Liver (tissue), 8 donors: ENCODE measurements at regions not wholly inside any gene's neighbourhood (a gene's known extent, or its start where the extent isn't known, plus 50 kb on each side); places are given as distances from the start of the nearest gene placed in this dataset.

ENCODE experiments used
- DNase-seq: peaks from one replicate; pipeline ENCODE4 v3.0.0-alpha.2; 2017; ENCODE audit warnings: low spot score
- H3K27ac ChIP-seq, 2 donors: one replicate each; pipeline ENCODE4 v1.7.0; 2013; ENCODE audit warnings: inconsistent platforms in 2 of 2, low read length in 2 of 2, control low read depth in 1 of 2, low read depth in 1 of 2, mild to moderate bottlenecking in 1 of 2
- H3K27me3 ChIP-seq, 4 donors: one replicate each; pipeline versions ENCODE4 v1.6.1 to v1.7.0; 2013; ENCODE audit warnings: low read length in 3 of 4, inconsistent platforms in 1 of 4, mild to moderate bottlenecking in 1 of 4, moderate library complexity in 1 of 4; ENCODE audit not compliant: control insufficient read depth in 4 of 4, insufficient read depth in 4 of 4
- H3K36me3 ChIP-seq, 4 donors: one replicate each; pipeline versions ENCODE4 v1.6.1 to v1.7.0; 2013; ENCODE audit warnings: low read length in 3 of 4, mild to moderate bottlenecking in 3 of 4, low read depth in 1 of 4, moderate library complexity in 1 of 4; ENCODE audit not compliant: control insufficient read depth in 4 of 4, insufficient read depth in 3 of 4
- H3K4me1 ChIP-seq, 4 donors: one replicate each; pipeline versions ENCODE4 v1.6.1 to v1.7.0; 2013; ENCODE audit warnings: low read length in 3 of 4, mild to moderate bottlenecking in 3 of 4, moderate library complexity in 1 of 4; ENCODE audit not compliant: control insufficient read depth in 4 of 4, insufficient read depth in 4 of 4
- H3K4me3 ChIP-seq, 3 donors: one replicate each; pipeline versions ENCODE4 v1.6.1 to v1.7.0; 2013; ENCODE audit warnings: low read length in 3 of 3, control low read depth in 1 of 3, low read depth in 1 of 3, mild to moderate bottlenecking in 1 of 3
- H3K9ac ChIP-seq, 2 donors: one replicate each; pipeline ENCODE4 v1.7.0; 2013; ENCODE audit warnings: low read length in 2 of 2, mild to moderate bottlenecking in 2 of 2, moderate library complexity in 2 of 2, control low read depth in 1 of 2, low read depth in 1 of 2
- H3K9me3 ChIP-seq, 4 donors: one replicate each; pipeline versions ENCODE4 v1.6.1 to v1.7.0; 2013; ENCODE audit warnings: low read length in 3 of 4; ENCODE audit not compliant: control insufficient read depth in 4 of 4
- EGR1 ChIP-seq, 2 donors: IDR thresholded peaks; 2 replicates each; pipeline ENCODE4 v1.6.1; 2016 to 2018; ENCODE audit warnings: antibody characterized with exemption in 2 of 2, low read depth in 2 of 2
- FOXA1 ChIP-seq: IDR thresholded peaks from 2 replicates; pipeline ENCODE4 v1.6.1; 2016; ENCODE audit warnings: antibody characterized with exemption
- FOXA2 ChIP-seq: IDR thresholded peaks from 2 replicates; pipeline ENCODE4 v1.6.1; 2016; ENCODE audit warnings: antibody characterized with exemption
- GABPA ChIP-seq, 2 donors: IDR thresholded peaks in 1 of 2; conservative IDR thresholded peaks in 1 of 2; 2 replicates each; pipeline ENCODE4 v1.6.1; 2016; ENCODE audit warnings: antibody characterized with exemption in 2 of 2, mild to moderate bottlenecking in 1 of 2, moderate library complexity in 1 of 2
- HNF4A ChIP-seq, 2 donors: conservative IDR thresholded peaks; 2 replicates each; pipeline ENCODE4 v1.6.1; 2016; ENCODE audit warnings: antibody characterized with exemption in 2 of 2, mild to moderate bottlenecking in 2 of 2
- HNF4G ChIP-seq: IDR thresholded peaks from 2 replicates; pipeline ENCODE4 v1.6.1; 2016; ENCODE audit warnings: antibody characterized with exemption
- JUND ChIP-seq, 2 donors: IDR thresholded peaks; 2 replicates each; pipeline ENCODE4 v1.6.1; 2016; ENCODE audit warnings: antibody characterized with exemption in 2 of 2
- NR2F2 ChIP-seq: IDR thresholded peaks from 2 replicates; pipeline ENCODE4 v1.6.1; 2016; ENCODE audit warnings: antibody characterized with exemption
- RAD21 ChIP-seq, 2 donors: IDR thresholded peaks; 2 replicates each; pipeline ENCODE4 v1.6.1; 2016; ENCODE audit warnings: antibody characterized with exemption in 2 of 2, mild to moderate bottlenecking in 2 of 2
- RXRA ChIP-seq, 2 donors: IDR thresholded peaks; 2 replicates each; pipeline ENCODE4 v1.6.1; 2017 to 2018; ENCODE audit warnings: antibody characterized with exemption in 2 of 2, mild to moderate bottlenecking in 1 of 2
- SP1 ChIP-seq: IDR thresholded peaks from 2 replicates; pipeline ENCODE4 v1.6.1; 2018; ENCODE audit warnings: antibody characterized with exemption, mild to moderate bottlenecking
- TAF1 ChIP-seq: conservative IDR thresholded peaks from 2 replicates; pipeline ENCODE4 v1.6.1; 2016; ENCODE audit warnings: antibody characterized with exemption, mild to moderate bottlenecking
- YY1 ChIP-seq: IDR thresholded peaks from 2 replicates; pipeline ENCODE4 v1.6.1; 2016; ENCODE audit warnings: antibody characterized with exemption, mild to moderate bottlenecking
- WGBS: extraction: QIAGEN DNeasy Blood & Tissue Kit; methylation state at CpG from one replicate; pipeline ENCODE4 v1.1.7; 2013; 5-methylcytosine and 5-hydroxymethylcytosine counted together
- TF ChIP-seq, protein P1 (sequence below): IDR thresholded peaks from 2 replicates; pipeline ENCODE4 v1.6.1; 2016; ENCODE audit warnings: antibody characterized with exemption
- TF ChIP-seq, protein P2 (sequence below): IDR thresholded peaks from 2 replicates; pipeline ENCODE4 v1.6.1; 2016; ENCODE audit warnings: antibody characterized with exemption, mild to moderate bottlenecking
- TF ChIP-seq, protein P3 (sequence below): IDR thresholded peaks from 2 replicates; pipeline ENCODE4 v1.6.1; 2016; ENCODE audit warnings: antibody characterized with exemption
- TF ChIP-seq, protein P4 (sequence below): fragments of 150-350 bp; IDR thresholded peaks from 2 replicates; pipeline ENCODE4 v1.5.1; 2017; ENCODE audit warnings: improper control_type of control experiment, low read depth, low read length; ENCODE audit not compliant: missing input control
- TF ChIP-seq, protein P5 (sequence below): IDR thresholded peaks from 2 replicates; pipeline ENCODE4 v1.6.1; 2016; ENCODE audit warnings: antibody characterized with exemption
- donor health status: healthy.
- donor health status: healthy.
- donor health status: healthy.
- donor health status: healthy.
- donor health status: healthy.

DNA sequence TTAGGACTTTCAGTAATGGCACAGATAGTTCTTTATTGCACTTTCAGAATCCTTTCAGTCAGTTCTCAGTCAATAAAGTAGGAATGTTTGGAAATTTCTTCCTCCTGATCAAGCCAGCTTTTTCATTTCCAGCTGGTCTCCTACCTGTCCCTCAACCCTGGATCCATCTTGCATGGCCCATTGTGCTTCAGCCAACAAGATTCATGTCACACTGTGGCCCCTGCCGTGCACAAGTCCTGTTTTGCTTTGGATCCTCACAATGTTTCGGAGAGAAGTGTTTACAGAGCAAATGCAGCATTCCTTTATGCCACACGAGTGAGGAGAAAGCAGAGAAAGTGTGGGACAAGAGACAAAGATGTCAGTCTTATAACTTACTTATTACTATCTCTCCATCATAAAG, 1694.7 kb upstream of the LRRTM3 start:
- no peaks in the 10 kb centered on the region for H3K36me3 ChIP-seq
- H3K9ac ChIP-seq = no peak overlapping the region
- no peak overlapping the region for H3K4me3 ChIP-seq
- no peak overlapping the region for H3K27ac ChIP-seq
- no peak for TF ChIP-seq TAF1
- TF ChIP-seq, protein P1, sequence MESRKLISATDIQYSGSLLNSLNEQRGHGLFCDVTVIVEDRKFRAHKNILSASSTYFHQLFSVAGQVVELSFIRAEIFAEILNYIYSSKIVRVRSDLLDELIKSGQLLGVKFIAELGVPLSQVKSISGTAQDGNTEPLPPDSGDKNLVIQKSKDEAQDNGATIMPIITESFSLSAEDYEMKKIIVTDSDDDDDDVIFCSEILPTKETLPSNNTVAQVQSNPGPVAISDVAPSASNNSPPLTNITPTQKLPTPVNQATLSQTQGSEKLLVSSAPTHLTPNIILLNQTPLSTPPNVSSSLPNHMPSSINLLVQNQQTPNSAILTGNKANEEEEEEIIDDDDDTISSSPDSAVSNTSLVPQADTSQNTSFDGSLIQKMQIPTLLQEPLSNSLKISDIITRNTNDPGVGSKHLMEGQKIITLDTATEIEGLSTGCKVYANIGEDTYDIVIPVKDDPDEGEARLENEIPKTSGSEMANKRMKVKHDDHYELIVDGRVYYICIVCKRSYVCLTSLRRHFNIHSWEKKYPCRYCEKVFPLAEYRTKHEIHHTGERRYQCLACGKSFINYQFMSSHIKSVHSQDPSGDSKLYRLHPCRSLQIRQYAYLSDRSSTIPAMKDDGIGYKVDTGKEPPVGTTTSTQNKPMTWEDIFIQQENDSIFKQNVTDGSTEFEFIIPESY = no peak
- TF ChIP-seq JUND (IDR thresholded peaks at IDR 0.05) = no peak
- TF ChIP-seq, protein P2, sequence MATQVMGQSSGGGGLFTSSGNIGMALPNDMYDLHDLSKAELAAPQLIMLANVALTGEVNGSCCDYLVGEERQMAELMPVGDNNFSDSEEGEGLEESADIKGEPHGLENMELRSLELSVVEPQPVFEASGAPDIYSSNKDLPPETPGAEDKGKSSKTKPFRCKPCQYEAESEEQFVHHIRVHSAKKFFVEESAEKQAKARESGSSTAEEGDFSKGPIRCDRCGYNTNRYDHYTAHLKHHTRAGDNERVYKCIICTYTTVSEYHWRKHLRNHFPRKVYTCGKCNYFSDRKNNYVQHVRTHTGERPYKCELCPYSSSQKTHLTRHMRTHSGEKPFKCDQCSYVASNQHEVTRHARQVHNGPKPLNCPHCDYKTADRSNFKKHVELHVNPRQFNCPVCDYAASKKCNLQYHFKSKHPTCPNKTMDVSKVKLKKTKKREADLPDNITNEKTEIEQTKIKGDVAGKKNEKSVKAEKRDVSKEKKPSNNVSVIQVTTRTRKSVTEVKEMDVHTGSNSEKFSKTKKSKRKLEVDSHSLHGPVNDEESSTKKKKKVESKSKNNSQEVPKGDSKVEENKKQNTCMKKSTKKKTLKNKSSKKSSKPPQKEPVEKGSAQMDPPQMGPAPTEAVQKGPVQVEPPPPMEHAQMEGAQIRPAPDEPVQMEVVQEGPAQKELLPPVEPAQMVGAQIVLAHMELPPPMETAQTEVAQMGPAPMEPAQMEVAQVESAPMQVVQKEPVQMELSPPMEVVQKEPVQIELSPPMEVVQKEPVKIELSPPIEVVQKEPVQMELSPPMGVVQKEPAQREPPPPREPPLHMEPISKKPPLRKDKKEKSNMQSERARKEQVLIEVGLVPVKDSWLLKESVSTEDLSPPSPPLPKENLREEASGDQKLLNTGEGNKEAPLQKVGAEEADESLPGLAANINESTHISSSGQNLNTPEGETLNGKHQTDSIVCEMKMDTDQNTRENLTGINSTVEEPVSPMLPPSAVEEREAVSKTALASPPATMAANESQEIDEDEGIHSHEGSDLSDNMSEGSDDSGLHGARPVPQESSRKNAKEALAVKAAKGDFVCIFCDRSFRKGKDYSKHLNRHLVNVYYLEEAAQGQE = no peak
- TF ChIP-seq, protein P3, sequence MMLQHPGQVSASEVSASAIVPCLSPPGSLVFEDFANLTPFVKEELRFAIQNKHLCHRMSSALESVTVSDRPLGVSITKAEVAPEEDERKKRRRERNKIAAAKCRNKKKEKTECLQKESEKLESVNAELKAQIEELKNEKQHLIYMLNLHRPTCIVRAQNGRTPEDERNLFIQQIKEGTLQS = no peak
- no peak for TF ChIP-seq GABPA (IDR thresholded peaks at IDR 0.05 in 1 of 2, conservative IDR thresholded peaks at IDR 0.05 in 1 of 2)
- TF ChIP-seq HNF4G = no peak
- TF ChIP-seq, protein P4, sequence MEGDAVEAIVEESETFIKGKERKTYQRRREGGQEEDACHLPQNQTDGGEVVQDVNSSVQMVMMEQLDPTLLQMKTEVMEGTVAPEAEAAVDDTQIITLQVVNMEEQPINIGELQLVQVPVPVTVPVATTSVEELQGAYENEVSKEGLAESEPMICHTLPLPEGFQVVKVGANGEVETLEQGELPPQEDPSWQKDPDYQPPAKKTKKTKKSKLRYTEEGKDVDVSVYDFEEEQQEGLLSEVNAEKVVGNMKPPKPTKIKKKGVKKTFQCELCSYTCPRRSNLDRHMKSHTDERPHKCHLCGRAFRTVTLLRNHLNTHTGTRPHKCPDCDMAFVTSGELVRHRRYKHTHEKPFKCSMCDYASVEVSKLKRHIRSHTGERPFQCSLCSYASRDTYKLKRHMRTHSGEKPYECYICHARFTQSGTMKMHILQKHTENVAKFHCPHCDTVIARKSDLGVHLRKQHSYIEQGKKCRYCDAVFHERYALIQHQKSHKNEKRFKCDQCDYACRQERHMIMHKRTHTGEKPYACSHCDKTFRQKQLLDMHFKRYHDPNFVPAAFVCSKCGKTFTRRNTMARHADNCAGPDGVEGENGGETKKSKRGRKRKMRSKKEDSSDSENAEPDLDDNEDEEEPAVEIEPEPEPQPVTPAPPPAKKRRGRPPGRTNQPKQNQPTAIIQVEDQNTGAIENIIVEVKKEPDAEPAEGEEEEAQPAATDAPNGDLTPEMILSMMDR = no peak
- no peak for TF ChIP-seq NR2F2
- TF ChIP-seq SP1 = no peak
- no peak for TF ChIP-seq RXRA (IDR thresholded peaks at IDR 0.05)
- no peak for TF ChIP-seq EGR1 (IDR thresholded peaks at IDR 0.05; ENCODE audit: low read depth in 2 of 2)
- TF ChIP-seq FOXA1 = no peak
- no peak for TF ChIP-seq RAD21 (IDR thresholded peaks at IDR 0.05)
- TF ChIP-seq YY1 = no peak
- no peak for TF ChIP-seq HNF4A (conservative IDR thresholded peaks at IDR 0.05)
- TF ChIP-seq, protein P5, sequence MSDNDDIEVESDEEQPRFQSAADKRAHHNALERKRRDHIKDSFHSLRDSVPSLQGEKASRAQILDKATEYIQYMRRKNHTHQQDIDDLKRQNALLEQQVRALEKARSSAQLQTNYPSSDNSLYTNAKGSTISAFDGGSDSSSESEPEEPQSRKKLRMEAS = no peak
- TF ChIP-seq FOXA2 = no peak
- WGBS = 24% methylated on average over 3 of the region's 3 CpGs
- H3K4me1 ChIP-seq = no peaks in the 10 kb centered on the region
- no peaks in the 10 kb centered on the region for H3K9me3 ChIP-seq
- H3K27me3 ChIP-seq = peaks cover 0 to 2% (median 0%) of the 10 kb centered on the region in 4 donors
- no peak for DNase-seq
